ENCODE measurements at regions not wholly inside any gene's neighbourhood (a gene's known extent, or its start where the extent isn't known, plus 50 kb on each side); places are given as distances from the start of the nearest gene placed in this dataset.

- Histone ChIP-seq H3K4me3 (ENCODE audit: low read depth in 1 of 2, low read length in 2 of 2) (no peak overlapping the region), H2AFZ (ENCODE audit: low read depth, low read length) (no peak overlapping the region), H4K20me1 (ENCODE audit: insufficient read depth, low read length) (no peaks in the 10 kb centered on the region), H3K27me3 (ENCODE audit: insufficient read depth, low read length, poor library complexity) (no peaks in the 10 kb centered on the region), H3K9me3 (ENCODE audit: insufficient read depth, low read length, severe bottlenecking) (no peaks in the 10 kb centered on the region), H3K4me1 (ENCODE audit: insufficient read depth, low read length) (peaks cover 10% of the 10 kb centered on the region), H3K27ac (ENCODE audit: low read length) (no peak overlapping the region), H3K9ac (ENCODE audit: low read depth, low read length) (no peak overlapping the region), H3K36me3 (ENCODE audit: insufficient read depth, low read length) (no peaks in the 10 kb centered on the region), H3K79me2 (ENCODE audit: insufficient read depth, low read length) (no peaks in the 10 kb centered on the region), H3K4me2 (ENCODE audit: insufficient read depth, low read length) (no peak overlapping the region)
- ATAC-seq (ENCODE audit: insufficient read depth, low read depth) (no peak), DNase-seq (no peak)
- no peak for TF ChIP-seq EZH2 (IDR thresholded peaks at IDR 0.05; ENCODE audit: borderline replicate concordance, low read depth, low read length, severe bottlenecking)
- TF ChIP-seq CTCF (IDR thresholded peaks at IDR 0.05; ENCODE audit: borderline replicate concordance, extremely low read depth, low read length, poor library complexity, severe bottlenecking): no peak
Observed at GRCh38 chr10:4067531-4067930, 282.5 kb upstream of the KLF6 start.

GRCh38 chr10:4066581-4067390 lies 281.8 kb upstream of the KLF6 start:
- no peak for TF ChIP-seq EZH2 (IDR thresholded peaks at IDR 0.05; ENCODE audit: borderline replicate concordance, low read depth, low read length, severe bottlenecking)
- TF ChIP-seq CTCF (IDR thresholded peaks at IDR 0.05; ENCODE audit: borderline replicate concordance, extremely low read depth, low read length, poor library complexity, severe bottlenecking): no peak
- Histone ChIP-seq H3K36me3 (ENCODE audit: insufficient read depth, low read length) (no peaks in the 10 kb centered on the region), H3K27ac (ENCODE audit: low read length) (no peak overlapping the region), H3K79me2 (ENCODE audit: insufficient read depth, low read length) (no peaks in the 10 kb centered on the region), H3K4me3 (ENCODE audit: low read depth in 1 of 2, low read length in 2 of 2) (no peak overlapping the region), H3K4me1 (ENCODE audit: insufficient read depth, low read length) (peaks cover 10% of the 10 kb centered on the region), H3K9ac (ENCODE audit: low read depth, low read length) (no peak overlapping the region), H3K9me3 (ENCODE audit: insufficient read depth, low read length, severe bottlenecking) (no peaks in the 10 kb centered on the region), H3K4me2 (ENCODE audit: insufficient read depth, low read length) (no peak overlapping the region), H4K20me1 (ENCODE audit: insufficient read depth, low read length) (no peaks in the 10 kb centered on the region), H2AFZ (ENCODE audit: low read depth, low read length) (no peak overlapping the region), H3K27me3 (ENCODE audit: insufficient read depth, low read length, poor library complexity) (no peaks in the 10 kb centered on the region)
- DNase-seq (no peak), ATAC-seq (ENCODE audit: insufficient read depth, low read depth) (peak; percentile 32; the same call in 1 of the 3 replicates)

DNA sequence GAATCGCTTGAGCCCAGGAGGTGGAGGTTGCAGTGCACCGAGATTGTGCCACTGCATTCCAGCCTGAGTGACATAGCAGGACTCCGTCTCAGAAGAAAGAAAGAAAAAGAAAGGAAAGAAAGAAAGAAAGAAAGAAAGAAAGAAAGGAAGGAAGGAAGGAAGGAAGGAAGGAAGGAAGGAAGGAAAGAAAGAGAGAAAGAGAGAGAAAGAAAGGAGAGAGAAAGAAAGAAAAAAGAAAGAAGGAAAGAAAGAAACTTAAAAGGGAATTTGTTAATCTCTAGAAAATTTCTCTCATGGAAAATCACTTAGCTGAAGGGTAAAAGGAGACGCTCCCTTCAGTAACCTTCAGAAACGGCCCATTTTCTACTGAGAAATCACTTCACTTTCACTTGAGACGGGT lies 279.5 kb upstream of the KLF6 start:
- no peak overlapping the region for H3K9ac ChIP-seq (ENCODE audit: low read depth, low read length)
- no peaks in the 10 kb centered on the region for H4K20me1 ChIP-seq (ENCODE audit: insufficient read depth, low read length)
- TF ChIP-seq CTCF (IDR thresholded peaks at IDR 0.05; ENCODE audit: borderline replicate concordance, extremely low read depth, low read length, poor library complexity, severe bottlenecking) (no peak), EZH2 (IDR thresholded peaks at IDR 0.05; ENCODE audit: borderline replicate concordance, low read depth, low read length, severe bottlenecking) (no peak)
- no peak overlapping the region for H2AFZ ChIP-seq (ENCODE audit: low read depth, low read length)
- H3K4me1 ChIP-seq (ENCODE audit: insufficient read depth, low read length): peaks cover 26% of the 10 kb centered on the region
- H3K79me2 ChIP-seq (ENCODE audit: insufficient read depth, low read length): no peaks in the 10 kb centered on the region
- no peak for DNase-seq
- no peaks in the 10 kb centered on the region for H3K36me3 ChIP-seq (ENCODE audit: insufficient read depth, low read length)
- H3K27me3 ChIP-seq (ENCODE audit: insufficient read depth, low read length, poor library complexity): no peaks in the 10 kb centered on the region
- H3K27ac ChIP-seq (ENCODE audit: low read length): no peak overlapping the region
- H3K4me2 ChIP-seq (ENCODE audit: insufficient read depth, low read length): no peak overlapping the region
- H3K4me3 ChIP-seq (ENCODE audit: low read depth in 1 of 2, low read length in 2 of 2): no peak overlapping the region
- ATAC-seq (ENCODE audit: insufficient read depth, low read depth): no peak
- H3K9me3 ChIP-seq (ENCODE audit: insufficient read depth, low read length, severe bottlenecking): no peaks in the 10 kb centered on the region

Measured in DND-41 (cell line).